NT2/D1 (cell line): ENCODE measurements at regions not wholly inside any gene's neighbourhood (a gene's known extent, or its start where the extent isn't known, plus 50 kb on each side); places are given as distances from the start of the nearest gene placed in this dataset.

Experiments
- SUZ12 ChIP-seq: IDR thresholded peaks from 2 replicates; pipeline ENCODE4 v1.6.1; 2011; ENCODE audit not compliant: insufficient read length, insufficient read depth; ENCODE audit errors: extremely low read depth
- YY1 ChIP-seq: IDR thresholded peaks from 2 replicates; pipeline ENCODE4 v1.6.1; 2011; ENCODE audit not compliant: insufficient read length, insufficient read depth
- ZNF274 ChIP-seq: IDR thresholded peaks from 2 replicates; pipeline ENCODE4 v1.6.1; 2011; ENCODE audit warnings: mild to moderate bottlenecking, low read depth, low read length

- TF ChIP-seq ZNF274 (no peak), YY1 (no peak), SUZ12 (no peak)
Observed at GRCh38 chr1:187442603-187443002, 613.9 kb downstream of the PLA2G4A start.
